ENCODE measurements at regions not wholly inside any gene's neighbourhood (a gene's known extent, or its start where the extent isn't known, plus 50 kb on each side); places are given as distances from the start of the nearest gene placed in this dataset.

DNA sequence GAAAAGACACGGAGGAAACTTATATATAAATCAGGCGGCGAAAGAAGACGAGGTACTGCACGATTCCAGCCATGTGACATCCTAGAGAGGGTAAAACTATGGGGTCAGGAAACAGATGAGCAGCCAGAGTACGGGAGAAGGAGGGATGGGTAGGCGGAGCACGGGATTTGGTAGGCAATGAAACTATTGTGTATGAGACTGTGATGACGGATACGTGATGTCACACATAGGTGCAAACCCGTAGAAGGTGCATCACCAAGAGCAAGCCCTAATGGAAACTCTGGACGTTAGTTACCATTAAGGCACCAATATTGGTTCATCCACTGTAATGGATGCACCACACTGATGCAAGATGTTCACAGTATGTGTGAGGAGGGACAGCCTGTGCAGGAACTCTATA lies 93.8 kb upstream of the MGMT start:
- TF ChIP-seq CTCF (IDR thresholded peaks at IDR 0.05) (no peak), EZH2 (IDR thresholded peaks at IDR 0.05) (no peak), EZH2phosphoT487 (IDR thresholded peaks at IDR 0.05) (no peak)
